Left cardiac atrium (tissue), 4 donors: ENCODE measurements at regions not wholly inside any gene's neighbourhood (a gene's known extent, or its start where the extent isn't known, plus 50 kb on each side); places are given as distances from the start of the nearest gene placed in this dataset.

Experiments
- ATAC-seq, 2 donors: fragments of 200-7000 bp; cut with Tn5 transposase; one replicate each; pipeline ENCODE4 v1.9.1; 2020; ENCODE audit warnings: mild to moderate bottlenecking in 2 of 2, moderate library complexity in 2 of 2
- DNase-seq: peaks from one replicate; pipeline ENCODE4 v3.0.0-alpha.2; 2020
- intact Hi-C, 2 donors: fragments of 100-400 bp; cut with DNase I; formaldehyde crosslinking; loops; one replicate each; pipeline versions ENCODE4 v1.14.1 to v1.15.1; 2022 to 2023
- donor health status: DM: no; HTN: yes; CAD: no.
- donor health status: DM: no; HTN: yes; CAD: no; lungs with severe emphysema.
- donor health status: DM: yes; HTN: yes; CAD: no.
- donor health status: Dilated cardiomyopathy.

DNA sequence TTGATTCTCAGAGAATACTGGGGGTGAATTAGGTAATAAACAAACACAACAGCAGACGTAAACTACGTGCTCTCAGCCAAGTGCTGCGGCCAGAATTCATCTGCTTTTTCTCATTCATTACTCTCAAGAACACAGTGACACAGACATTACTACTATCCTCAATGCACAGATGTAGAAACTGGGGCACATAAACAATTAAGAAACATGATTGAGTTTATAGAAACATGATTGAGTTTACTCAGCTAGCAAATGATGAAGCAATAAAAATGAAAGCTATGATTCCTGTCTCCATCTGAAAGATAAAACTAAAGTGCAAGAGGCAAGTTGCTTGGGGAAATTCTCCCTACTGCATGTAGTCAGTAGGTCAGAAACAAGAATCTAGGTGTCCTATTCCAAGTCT is 140.5 kb downstream of the IFI44 start:
- ATAC-seq (no peak), DNase-seq (no peak)
- intact Hi-C loops, result no loop called here

DNA sequence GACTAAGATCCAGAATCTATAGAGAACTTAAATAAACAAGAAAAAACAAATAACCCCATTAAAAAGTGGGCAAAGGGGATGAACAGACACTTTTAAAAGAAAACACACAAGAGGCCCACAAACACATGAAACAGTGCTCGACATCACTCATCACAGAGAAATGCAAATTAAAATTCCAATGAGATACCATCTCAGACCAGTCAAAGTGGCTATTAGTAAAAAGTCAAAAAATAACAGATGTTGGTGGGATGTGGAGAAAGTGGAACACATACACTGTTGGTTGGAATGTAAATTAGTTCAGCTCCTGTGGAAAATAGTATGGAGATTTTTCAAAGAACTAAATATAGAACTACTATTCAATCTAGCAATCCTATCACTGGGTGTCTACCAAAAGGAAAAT is 143.1 kb downstream of the IFI44 start:
- ATAC-seq (no peak), DNase-seq (no peak)
- intact Hi-C loops, result no loop called here

DNA sequence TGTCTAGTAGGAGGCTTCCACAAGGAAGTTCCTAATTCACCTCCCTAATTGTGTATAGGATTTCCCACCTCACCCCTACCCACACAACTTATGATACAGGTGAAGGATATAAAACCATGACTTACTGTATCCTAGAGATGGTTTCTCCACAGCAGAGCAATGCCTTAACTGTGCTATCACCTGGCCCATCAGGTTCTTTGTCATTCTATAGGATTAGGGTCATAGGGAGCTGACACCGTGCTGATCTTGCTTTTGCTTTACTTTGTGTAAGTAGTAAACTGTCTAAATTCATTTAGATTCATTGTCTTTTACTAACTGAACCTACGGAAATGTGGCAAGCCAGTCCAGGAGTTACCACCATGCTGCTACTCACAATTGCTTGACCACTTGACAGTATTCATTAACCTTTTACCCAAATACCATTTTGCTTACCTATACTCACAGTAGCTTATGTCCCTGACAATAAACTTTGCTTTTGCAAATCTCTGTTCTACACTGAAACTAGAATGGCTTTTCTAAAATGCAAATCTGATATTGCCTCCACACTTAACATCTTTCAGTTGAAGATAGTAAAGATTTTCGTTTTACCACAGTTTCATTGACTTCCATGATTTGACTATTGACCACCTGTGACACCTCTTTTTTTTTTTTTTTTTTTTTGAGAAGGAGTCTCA is 147.6 kb downstream of the IFI44 start:
- DNase-seq (no peak), ATAC-seq (no peak)
- intact Hi-C loops, result no loop called here

DNA sequence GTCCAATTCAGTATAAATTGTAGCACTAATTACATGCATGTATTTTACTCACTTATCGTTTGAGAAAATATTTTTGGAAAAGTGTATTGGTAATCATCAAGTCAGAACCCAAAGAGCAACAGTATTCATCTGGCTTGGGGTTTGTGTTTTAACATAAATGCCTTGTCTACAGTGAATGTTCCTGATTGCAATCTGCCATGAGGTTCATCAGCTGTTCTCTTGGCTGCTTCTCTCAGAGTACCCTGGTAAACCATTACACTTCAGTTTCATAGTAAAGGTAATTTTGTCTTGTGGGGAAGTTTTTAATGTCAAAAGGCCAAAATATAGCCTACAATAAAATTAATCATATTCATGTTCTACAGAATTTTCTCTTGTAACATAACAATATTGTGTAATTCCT is 150.3 kb downstream of the IFI44 start:
- ATAC-seq (no peak), DNase-seq (no peak)
- intact Hi-C loops, result no loop called here

DNA sequence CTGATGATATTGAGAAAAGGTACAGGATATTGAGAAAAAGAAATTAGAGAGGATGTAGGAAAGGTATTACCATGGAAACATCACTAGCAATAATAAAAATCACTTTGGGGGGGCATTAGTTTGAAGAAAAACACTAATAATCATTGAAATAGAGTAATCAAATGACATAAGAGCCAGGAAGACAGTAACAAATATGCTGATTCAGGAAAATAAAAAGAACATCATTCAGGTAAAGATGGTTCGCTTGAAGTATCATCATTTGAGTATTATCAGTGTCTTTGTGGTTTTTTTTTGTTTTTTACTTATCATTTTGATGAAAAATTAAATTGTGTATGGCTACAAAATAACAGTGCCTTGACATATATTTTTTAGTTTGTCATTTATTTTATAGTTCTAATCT is 164.5 kb downstream of the IFI44 start:
- ATAC-seq, result no peak
- intact Hi-C loops, result no loop called here
- no peak for DNase-seq

DNA sequence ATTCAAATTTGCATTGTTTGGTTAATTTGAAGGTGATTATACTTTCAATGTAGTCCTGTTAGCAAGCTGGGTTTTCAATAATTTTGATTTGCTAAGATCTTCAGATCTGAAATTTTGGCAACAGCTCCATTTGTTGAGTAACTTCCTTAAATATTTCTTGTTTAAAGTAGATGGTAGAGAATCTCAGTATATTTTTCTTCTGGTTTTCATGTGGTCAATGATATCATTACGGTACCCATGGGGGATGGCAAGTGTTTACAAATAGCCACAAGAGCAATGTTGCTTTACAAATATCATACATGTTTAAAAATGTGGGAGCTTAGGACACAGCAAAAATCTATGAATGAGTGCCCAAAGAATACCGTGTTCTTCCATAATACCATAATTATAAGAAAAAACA is 175.9 kb downstream of the IFI44 start:
- no peak for DNase-seq
- intact Hi-C loops, result no loop called here
- ATAC-seq, result no peak

DNA sequence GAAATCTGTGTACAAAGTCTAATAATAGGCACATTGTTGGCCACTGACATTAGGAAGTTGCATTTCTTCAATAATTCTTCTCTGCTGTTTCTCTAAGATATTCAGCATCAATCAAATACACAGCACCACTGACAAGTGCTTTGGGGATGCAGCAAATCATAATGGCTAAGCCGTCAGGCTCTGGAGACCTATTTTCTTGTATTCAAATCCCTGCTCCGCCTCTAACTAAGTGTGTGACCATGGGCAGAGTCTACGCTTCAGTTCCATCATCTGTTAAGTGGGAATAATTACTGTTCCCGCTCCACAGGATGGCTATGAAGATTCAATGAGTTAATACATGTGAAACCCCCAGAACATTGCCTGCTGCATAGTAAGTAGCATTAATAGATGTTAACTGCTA is 176.9 kb downstream of the ADGRL4 start:
- no peak for DNase-seq
- no peak for ATAC-seq
- intact Hi-C loops, result no loop called here

DNA sequence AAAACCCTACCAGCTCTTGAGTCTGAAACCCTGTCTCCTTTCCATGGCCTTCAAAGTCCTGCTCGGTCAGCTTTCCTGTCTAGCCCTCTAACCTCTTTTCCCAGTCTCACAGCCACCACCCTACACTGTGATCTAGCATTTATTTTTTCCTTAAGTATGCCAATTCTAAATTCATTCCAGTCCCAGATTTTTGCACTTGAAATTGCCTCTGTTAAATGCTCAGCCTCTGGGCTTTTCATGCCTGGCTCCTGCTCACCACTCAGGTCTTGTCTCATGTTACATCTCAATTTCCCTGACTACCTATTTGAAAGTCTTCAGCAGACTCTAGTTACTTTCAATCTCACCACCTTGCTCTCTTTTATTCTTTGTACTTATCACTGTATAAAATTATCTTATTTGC is 176.2 kb downstream of the ADGRL4 start:
- no peak for DNase-seq
- no peak for ATAC-seq
- intact Hi-C loops, result no loop called here

DNA sequence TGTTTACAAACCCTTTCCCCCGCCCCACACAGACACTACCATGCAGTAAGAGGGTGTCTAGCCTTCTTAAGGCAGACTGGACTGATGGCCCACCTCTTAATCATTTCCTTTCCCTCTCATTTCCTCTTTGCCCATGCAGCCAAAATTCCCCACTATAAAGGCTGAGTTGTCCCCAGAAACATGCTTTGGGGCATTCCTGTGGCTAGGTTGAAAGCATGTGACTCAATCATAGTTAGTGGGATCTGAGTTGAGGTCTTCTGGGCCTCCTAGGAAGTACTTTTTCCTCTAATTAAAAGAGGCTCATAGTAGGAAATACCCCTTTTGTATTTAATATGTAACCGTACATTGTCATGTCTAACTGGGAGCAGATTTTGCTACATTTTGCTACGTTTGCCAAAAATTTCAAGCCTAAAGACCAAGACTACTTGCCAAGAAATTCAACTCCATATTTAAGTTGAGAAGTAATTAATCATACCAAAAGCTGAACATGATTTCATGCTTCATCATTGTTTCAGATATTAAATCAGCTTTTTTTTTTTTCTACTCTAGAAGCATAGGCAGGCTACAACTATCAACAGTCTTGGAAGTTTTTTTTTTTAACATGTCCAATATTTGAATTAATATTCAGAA is 174.7 kb downstream of the ADGRL4 start:
- DNase-seq (no peak), ATAC-seq (peak in 1 of 2 donors; percentile 12)
- intact Hi-C loops, result no loop called here

DNA sequence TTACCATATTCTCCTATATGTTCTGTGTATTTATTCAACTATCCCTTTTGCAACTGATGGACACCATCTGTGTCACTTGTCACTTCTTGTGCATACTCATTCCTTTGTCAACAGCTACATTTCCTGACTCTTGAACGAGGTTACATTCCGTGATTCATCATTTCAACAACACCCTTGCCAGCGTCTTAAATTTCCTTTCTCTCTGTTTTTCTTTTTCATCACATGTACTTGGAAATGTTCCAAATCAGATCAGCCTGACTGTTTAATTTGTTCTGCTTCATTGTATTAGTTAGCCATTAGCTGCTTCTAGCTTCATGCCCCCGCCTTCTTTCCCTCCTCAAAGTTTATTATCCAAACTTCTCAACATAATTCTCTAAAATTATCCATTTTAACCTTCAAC is 173.0 kb downstream of the ADGRL4 start:
- intact Hi-C loops, result no loop called here
- ATAC-seq (no peak), DNase-seq (no peak)

DNA sequence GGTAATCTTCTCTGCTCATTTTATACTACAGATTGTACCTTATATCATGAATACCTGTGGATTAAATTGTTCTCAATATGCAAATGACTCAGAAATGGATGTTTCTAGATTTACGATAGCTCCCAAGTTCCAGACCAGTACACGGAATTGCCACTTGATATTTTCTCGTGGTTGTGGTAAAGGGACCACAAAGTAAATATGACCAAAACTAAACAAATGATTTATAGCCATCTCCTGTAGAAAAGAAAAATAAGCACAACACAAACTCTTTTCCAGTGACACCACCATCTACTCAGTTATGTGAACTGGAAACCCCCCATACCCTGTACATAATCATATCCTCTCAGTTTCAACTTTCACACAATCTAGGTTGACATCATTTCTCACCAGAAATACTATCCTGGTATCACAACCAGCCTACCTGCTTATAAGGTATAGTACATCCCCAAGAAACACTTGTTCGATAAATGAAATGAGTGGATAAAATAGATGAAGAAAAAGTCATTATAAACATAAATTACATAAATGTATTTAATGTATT is 172.3 kb downstream of the ADGRL4 start:
- ATAC-seq (no peak), DNase-seq (no peak)
- intact Hi-C loops, result no loop called here

DNA sequence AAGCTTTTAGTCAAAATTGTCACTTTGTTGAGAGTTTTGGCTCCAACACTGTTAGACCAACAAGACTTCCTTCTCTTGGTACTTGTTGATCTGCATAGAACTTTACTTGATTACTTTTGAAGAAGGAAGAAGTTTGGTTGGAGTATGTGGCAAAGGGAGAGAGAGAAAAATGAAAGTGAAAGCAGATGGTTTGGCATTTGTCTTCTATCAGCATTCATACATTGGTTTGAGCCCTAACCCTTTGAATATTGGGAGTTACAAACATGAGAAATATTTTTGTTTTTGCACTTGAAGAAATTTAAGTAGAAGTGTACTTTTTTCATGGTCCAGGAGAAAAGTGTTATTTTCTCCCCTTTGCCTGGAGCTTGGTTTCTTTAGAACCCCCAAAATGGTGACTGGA is 169.8 kb downstream of the ADGRL4 start:
- ATAC-seq (no peak), DNase-seq (no peak)
- intact Hi-C loops, result loop anchor here in 1 of 2 donors (5.0 kb wide), 1 partner anchor 361 kb away; no protein-coding TSS in a partner anchor

DNA sequence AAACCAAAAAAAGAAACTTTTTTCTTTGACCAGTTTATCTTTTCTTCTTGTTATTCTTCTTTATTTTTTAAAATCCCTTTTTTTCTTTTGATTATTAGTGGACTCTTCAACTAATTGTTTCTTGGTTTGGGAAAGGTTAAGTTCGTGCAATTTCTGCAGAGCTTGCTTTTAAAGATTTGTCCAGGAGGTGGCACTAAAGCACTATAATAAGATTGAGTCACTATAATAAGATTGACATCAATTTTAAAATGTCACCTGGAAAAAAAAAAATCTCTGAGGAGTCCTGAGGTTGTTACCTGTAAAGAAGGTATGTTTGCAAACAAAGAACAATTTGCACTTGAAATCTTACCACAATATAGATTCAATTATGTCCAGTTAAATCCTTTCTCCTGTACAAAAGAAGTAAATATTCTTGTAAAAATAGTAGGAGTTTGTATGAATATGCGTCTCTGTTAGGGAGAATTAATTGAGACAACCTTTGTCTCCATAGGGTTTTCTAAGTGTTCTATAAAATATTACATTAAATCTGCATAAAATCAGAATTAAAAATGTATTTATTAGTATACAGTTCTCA is 166.7 kb downstream of the ADGRL4 start:
- intact Hi-C loops, result loop anchor here (2.0 to 5.0 kb wide), 2 partner anchors 357 to 358 kb away; no protein-coding TSS in a partner anchor
- DNase-seq (no peak), ATAC-seq (peak; percentile 38 to 57)
